DOHH2 (cell line): ENCODE measurements at regions not wholly inside any gene's neighbourhood (a gene's known extent, or its start where the extent isn't known, plus 50 kb on each side); places are given as distances from the start of the nearest gene placed in this dataset.

Experiments used
- EZH2phosphoT487 ChIP-seq: fragments of 200-600 bp; sonication (generic); IDR thresholded peaks from 2 replicates; pipeline ENCODE4 v1.6.1; 2017; ENCODE audit warnings: borderline replicate concordance, mild to moderate bottlenecking, antibody characterized with exemption, low read length, moderate library complexity, mixed read lengths
- TF ChIP-seq, protein P1 (sequence below): fragments of 200-600 bp; sonication (generic); IDR thresholded peaks from one replicate; pipeline ENCODE4 v1.5.1; 2014; ENCODE audit warnings: antibody characterized with exemption, mild to moderate bottlenecking, low read depth, low read length; ENCODE audit not compliant: poor library complexity, severe bottlenecking

- TF ChIP-seq, protein P1, sequence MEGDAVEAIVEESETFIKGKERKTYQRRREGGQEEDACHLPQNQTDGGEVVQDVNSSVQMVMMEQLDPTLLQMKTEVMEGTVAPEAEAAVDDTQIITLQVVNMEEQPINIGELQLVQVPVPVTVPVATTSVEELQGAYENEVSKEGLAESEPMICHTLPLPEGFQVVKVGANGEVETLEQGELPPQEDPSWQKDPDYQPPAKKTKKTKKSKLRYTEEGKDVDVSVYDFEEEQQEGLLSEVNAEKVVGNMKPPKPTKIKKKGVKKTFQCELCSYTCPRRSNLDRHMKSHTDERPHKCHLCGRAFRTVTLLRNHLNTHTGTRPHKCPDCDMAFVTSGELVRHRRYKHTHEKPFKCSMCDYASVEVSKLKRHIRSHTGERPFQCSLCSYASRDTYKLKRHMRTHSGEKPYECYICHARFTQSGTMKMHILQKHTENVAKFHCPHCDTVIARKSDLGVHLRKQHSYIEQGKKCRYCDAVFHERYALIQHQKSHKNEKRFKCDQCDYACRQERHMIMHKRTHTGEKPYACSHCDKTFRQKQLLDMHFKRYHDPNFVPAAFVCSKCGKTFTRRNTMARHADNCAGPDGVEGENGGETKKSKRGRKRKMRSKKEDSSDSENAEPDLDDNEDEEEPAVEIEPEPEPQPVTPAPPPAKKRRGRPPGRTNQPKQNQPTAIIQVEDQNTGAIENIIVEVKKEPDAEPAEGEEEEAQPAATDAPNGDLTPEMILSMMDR: no peak
- TF ChIP-seq EZH2phosphoT487: no peak
Measured at GRCh38 chr5:125661584-125661983, 761.6 kb upstream of the GRAMD2B start.
